ENCODE measurements at regions not wholly inside any gene's neighbourhood (a gene's known extent, or its start where the extent isn't known, plus 50 kb on each side); places are given as distances from the start of the nearest gene placed in this dataset.

- H3K27ac ChIP-seq: no peak overlapping the region
- H3K9me3 ChIP-seq (ENCODE audit: low read depth, low read length): no peaks in the 10 kb centered on the region
- H3K4me3 ChIP-seq: no peak overlapping the region
- TF ChIP-seq POLR2AphosphoS5 (IDR thresholded peaks at IDR 0.05; ENCODE audit: borderline replicate concordance, low read depth, low read length) (no peak), FOXP2 (optimal IDR thresholded peaks at IDR 0.05; ENCODE audit: control extremely low read depth, extremely low read length, insufficient read depth) (no peak)
- no peak overlapping the region for H3K9ac ChIP-seq (ENCODE audit: insufficient read length)
- DNase-seq (ENCODE audit: low read depth, low spot score): no peak
- H3K36me3 ChIP-seq (ENCODE audit: insufficient read depth, low read length): no peaks in the 10 kb centered on the region
Observed at GRCh38 chr1:116262207-116262994, 110.6 kb upstream of the ATP1A1 start.

GRCh38 chr1:116262995-116263385 lies 110.1 kb upstream of the ATP1A1 start:
- no peak for DNase-seq (ENCODE audit: low read depth, low spot score)
- Histone ChIP-seq H3K36me3 (ENCODE audit: insufficient read depth, low read length) (no peaks in the 10 kb centered on the region), H3K4me3 (no peak overlapping the region), H3K27ac (no peak overlapping the region), H3K9ac (ENCODE audit: insufficient read length) (no peak overlapping the region), H3K9me3 (ENCODE audit: low read depth, low read length) (no peaks in the 10 kb centered on the region)
- no peak for TF ChIP-seq FOXP2 (optimal IDR thresholded peaks at IDR 0.05; ENCODE audit: control extremely low read depth, extremely low read length, insufficient read depth)
- no peak for TF ChIP-seq EZH2 (IDR thresholded peaks at IDR 0.05)
- TF ChIP-seq POLR2AphosphoS5 (IDR thresholded peaks at IDR 0.05; ENCODE audit: borderline replicate concordance, low read depth, low read length): no peak

GRCh38 chr1:116265931-116266863 lies 106.8 kb upstream of the ATP1A1 start:
- TF ChIP-seq FOXP2 (optimal IDR thresholded peaks at IDR 0.05; ENCODE audit: control extremely low read depth, extremely low read length, insufficient read depth) (no peak), EZH2 (IDR thresholded peaks at IDR 0.05) (no peak), POLR2AphosphoS5 (IDR thresholded peaks at IDR 0.05; ENCODE audit: borderline replicate concordance, low read depth, low read length) (no peak)
- no peaks in the 10 kb centered on the region for H3K9me3 ChIP-seq (ENCODE audit: low read depth, low read length)

GRCh38 chr1:116266864-116267212 lies 106.2 kb upstream of the ATP1A1 start:
- Histone ChIP-seq H3K4me3 (no peak overlapping the region), H3K36me3 (ENCODE audit: insufficient read depth, low read length) (no peaks in the 10 kb centered on the region), H3K9ac (ENCODE audit: insufficient read length) (no peak overlapping the region), H3K9me3 (ENCODE audit: low read depth, low read length) (no peaks in the 10 kb centered on the region), H3K27ac (no peak overlapping the region)
- DNase-seq (ENCODE audit: low read depth, low spot score): no peak
- TF ChIP-seq FOXP2 (optimal IDR thresholded peaks at IDR 0.05; ENCODE audit: control extremely low read depth, extremely low read length, insufficient read depth) (no peak), EZH2 (IDR thresholded peaks at IDR 0.05) (no peak), POLR2AphosphoS5 (IDR thresholded peaks at IDR 0.05; ENCODE audit: borderline replicate concordance, low read depth, low read length) (no peak)

More at GRCh38 chr1:116265931-116266863, 106.8 kb upstream of the ATP1A1 start:
- H3K4me3 ChIP-seq: no peak overlapping the region
- H3K27ac ChIP-seq: no peak overlapping the region
- H3K9ac ChIP-seq (ENCODE audit: insufficient read length): no peak overlapping the region
- no peak for DNase-seq (ENCODE audit: low read depth, low spot score)
- H3K36me3 ChIP-seq (ENCODE audit: insufficient read depth, low read length): no peaks in the 10 kb centered on the region

GRCh38 chr1:116268211-116268610 lies 104.8 kb upstream of the ATP1A1 start:
- no peak overlapping the region for H3K27ac ChIP-seq
- no peak for DNase-seq (ENCODE audit: low read depth, low spot score)

GRCh38 chr1:116270316-116271057 lies 102.6 kb upstream of the ATP1A1 start:
- DNase-seq (ENCODE audit: low read depth, low spot score): no peak
- TF ChIP-seq POLR2AphosphoS5 (IDR thresholded peaks at IDR 0.05; ENCODE audit: borderline replicate concordance, low read depth, low read length): no peak
- TF ChIP-seq EZH2 (IDR thresholded peaks at IDR 0.05): no peak
- no peak for TF ChIP-seq FOXP2 (optimal IDR thresholded peaks at IDR 0.05; ENCODE audit: control extremely low read depth, extremely low read length, insufficient read depth)
- Histone ChIP-seq H3K9ac (ENCODE audit: insufficient read length) (no peak overlapping the region), H3K36me3 (ENCODE audit: insufficient read depth, low read length) (no peaks in the 10 kb centered on the region), H3K27ac (no peak overlapping the region), H3K9me3 (ENCODE audit: low read depth, low read length) (no peaks in the 10 kb centered on the region), H3K4me3 (no peak overlapping the region)

More at GRCh38 chr1:116268211-116268610, 104.8 kb upstream of the ATP1A1 start:
- H3K4me3 ChIP-seq: no peak overlapping the region
- H3K36me3 ChIP-seq (ENCODE audit: insufficient read depth, low read length): no peaks in the 10 kb centered on the region
- H3K9ac ChIP-seq (ENCODE audit: insufficient read length): no peak overlapping the region
- TF ChIP-seq FOXP2 (optimal IDR thresholded peaks at IDR 0.05; ENCODE audit: control extremely low read depth, extremely low read length, insufficient read depth) (no peak), POLR2AphosphoS5 (IDR thresholded peaks at IDR 0.05; ENCODE audit: borderline replicate concordance, low read depth, low read length) (no peak), EZH2 (IDR thresholded peaks at IDR 0.05) (no peak)
- H3K9me3 ChIP-seq (ENCODE audit: low read depth, low read length): no peaks in the 10 kb centered on the region

GRCh38 chr1:116273042-116273783 lies 99.8 kb upstream of the ATP1A1 start:
- DNase-seq (ENCODE audit: low read depth, low spot score): no peak
- Histone ChIP-seq H3K36me3 (ENCODE audit: insufficient read depth, low read length) (no peaks in the 10 kb centered on the region), H3K4me3 (no peak overlapping the region), H3K9me3 (ENCODE audit: low read depth, low read length) (no peaks in the 10 kb centered on the region), H3K27ac (no peak overlapping the region), H3K9ac (ENCODE audit: insufficient read length) (no peak overlapping the region)
- TF ChIP-seq EZH2 (IDR thresholded peaks at IDR 0.05) (no peak), FOXP2 (optimal IDR thresholded peaks at IDR 0.05; ENCODE audit: control extremely low read depth, extremely low read length, insufficient read depth) (no peak), POLR2AphosphoS5 (IDR thresholded peaks at IDR 0.05; ENCODE audit: borderline replicate concordance, low read depth, low read length) (no peak)

Measured in SK-N-MC (cell line).